Left ventricle myocardium inferior (tissue), 1 donor: ENCODE measurements at regions not wholly inside any gene's neighbourhood (a gene's known extent, or its start where the extent isn't known, plus 50 kb on each side); places are given as distances from the start of the nearest gene placed in this dataset.

Source experiments
- DNase-seq: peaks from one replicate; pipeline ENCODE4 v3.0.0-alpha.2; 2020
- H3K27ac ChIP-seq: fragments of 200-600 bp; replicated peaks from 2 replicates; pipeline ENCODE4 v1.8.0; 2021
- H3K27me3 ChIP-seq: fragments of 200-600 bp; 2 replicates; pipeline ENCODE4 v1.8.0; 2021; ENCODE audit warnings: low read depth
- H3K36me3 ChIP-seq: fragments of 200-600 bp; 2 replicates; pipeline ENCODE4 v1.8.0; 2021
- H3K4me1 ChIP-seq: fragments of 200-600 bp; 2 replicates; pipeline ENCODE4 v1.8.0; 2021
- H3K4me3 ChIP-seq: fragments of 200-600 bp; 2 replicates; pipeline ENCODE4 v1.8.0; 2021; ENCODE audit warnings: mild to moderate bottlenecking, moderate library complexity
- H3K9me3 ChIP-seq: fragments of 200-600 bp; replicated peaks from 2 replicates; pipeline ENCODE4 v1.8.0; 2021
- intact Hi-C: fragments of 100-400 bp; cut with micrococcal nuclease; formaldehyde crosslinking; loops from one replicate; pipeline ENCODE4 v1.11.0; 2022
- TF ChIP-seq, protein P1 (sequence below): fragments of 200-600 bp; IDR thresholded peaks from 2 replicates; pipeline ENCODE4 v1.8.0; 2021; ENCODE audit warnings: antibody characterized with exemption, mild to moderate bottlenecking, borderline replicate concordance
- donor health status: DM: no; HTN: yes; CAD: no; lungs with severe emphysema.

GRCh38 chr18:27447451-27447881 is 262.4 kb upstream of the CHST9 start:
- Histone ChIP-seq H3K36me3 (no peaks in the 10 kb centered on the region), H3K27me3 (no peaks in the 10 kb centered on the region), H3K4me1 (no peaks in the 10 kb centered on the region), H3K4me3 (no peak overlapping the region), H3K27ac (no peak overlapping the region), H3K9me3 (peaks cover 27% of the 10 kb centered on the region)
- DNase-seq: no peak
- TF ChIP-seq, protein P1, sequence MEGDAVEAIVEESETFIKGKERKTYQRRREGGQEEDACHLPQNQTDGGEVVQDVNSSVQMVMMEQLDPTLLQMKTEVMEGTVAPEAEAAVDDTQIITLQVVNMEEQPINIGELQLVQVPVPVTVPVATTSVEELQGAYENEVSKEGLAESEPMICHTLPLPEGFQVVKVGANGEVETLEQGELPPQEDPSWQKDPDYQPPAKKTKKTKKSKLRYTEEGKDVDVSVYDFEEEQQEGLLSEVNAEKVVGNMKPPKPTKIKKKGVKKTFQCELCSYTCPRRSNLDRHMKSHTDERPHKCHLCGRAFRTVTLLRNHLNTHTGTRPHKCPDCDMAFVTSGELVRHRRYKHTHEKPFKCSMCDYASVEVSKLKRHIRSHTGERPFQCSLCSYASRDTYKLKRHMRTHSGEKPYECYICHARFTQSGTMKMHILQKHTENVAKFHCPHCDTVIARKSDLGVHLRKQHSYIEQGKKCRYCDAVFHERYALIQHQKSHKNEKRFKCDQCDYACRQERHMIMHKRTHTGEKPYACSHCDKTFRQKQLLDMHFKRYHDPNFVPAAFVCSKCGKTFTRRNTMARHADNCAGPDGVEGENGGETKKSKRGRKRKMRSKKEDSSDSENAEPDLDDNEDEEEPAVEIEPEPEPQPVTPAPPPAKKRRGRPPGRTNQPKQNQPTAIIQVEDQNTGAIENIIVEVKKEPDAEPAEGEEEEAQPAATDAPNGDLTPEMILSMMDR: no peak
- intact Hi-C loops: no loop called here

DNA sequence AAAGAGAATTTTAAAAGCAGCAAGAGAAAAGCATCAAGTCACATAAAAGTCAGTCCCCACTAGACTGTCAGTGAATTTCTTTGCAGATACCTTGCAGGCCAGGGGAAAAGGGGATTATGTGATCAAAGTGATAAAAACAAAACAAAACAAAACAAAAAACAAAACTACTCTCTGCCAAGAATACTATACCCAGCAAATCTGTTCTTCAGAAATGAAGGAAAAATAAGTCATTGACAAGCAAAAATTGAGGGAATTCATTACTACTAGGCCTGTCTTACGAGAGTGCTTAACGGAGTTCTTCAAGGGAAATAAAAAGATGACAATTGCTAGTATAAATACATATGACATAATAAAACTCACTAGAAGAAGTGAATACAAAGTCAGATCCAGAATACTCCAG is 245.5 kb upstream of the CHST9 start:
- no peaks in the 10 kb centered on the region for H3K4me1 ChIP-seq
- H3K27ac ChIP-seq: no peak overlapping the region
- intact Hi-C loops: no loop called here
- TF ChIP-seq, protein P1: no peak
- H3K36me3 ChIP-seq: no peaks in the 10 kb centered on the region
- no peak for DNase-seq
- no peak overlapping the region for H3K4me3 ChIP-seq
- peaks cover 4% of the 10 kb centered on the region for H3K27me3 ChIP-seq
- peaks cover 17% of the 10 kb centered on the region for H3K9me3 ChIP-seq

- intact Hi-C loops: no loop called here
- TF ChIP-seq, protein P1: no peak
These were observed 243.8 kb upstream of the CHST9 start for GRCh38 chr18:27428716-27429475.

DNA sequence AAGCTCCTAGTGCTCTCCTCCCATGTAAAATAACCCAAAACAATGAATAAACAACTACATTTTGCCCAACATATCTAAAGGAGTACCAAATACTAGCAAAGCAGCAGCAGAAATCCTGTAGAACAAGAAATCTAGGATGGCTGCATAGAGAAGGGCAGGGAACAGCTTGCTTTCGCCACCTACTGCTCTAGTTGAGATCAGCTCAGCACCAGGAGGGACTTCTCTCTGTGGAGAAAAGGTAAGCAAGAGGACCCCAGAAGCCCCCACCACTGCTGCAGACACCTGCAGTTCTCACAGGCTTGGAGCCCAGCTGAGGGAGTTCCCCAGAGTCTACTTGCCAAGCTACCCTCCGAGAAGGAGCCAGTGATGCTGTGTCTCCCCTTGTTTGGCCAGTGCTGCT is 243.0 kb upstream of the CHST9 start:
- TF ChIP-seq, protein P1: no peak
- Histone ChIP-seq H3K27me3 (peaks cover 4% of the 10 kb centered on the region), H3K4me3 (no peak overlapping the region), H3K4me1 (no peaks in the 10 kb centered on the region), H3K36me3 (no peaks in the 10 kb centered on the region), H3K9me3 (peaks cover 17% of the 10 kb centered on the region), H3K27ac (no peak overlapping the region)
- intact Hi-C loops: no loop called here
- DNase-seq: no peak

More at GRCh38 chr18:27428716-27429475, 243.8 kb upstream of the CHST9 start:
- Histone ChIP-seq H3K4me3 (no peak overlapping the region), H3K27ac (no peak overlapping the region), H3K36me3 (no peaks in the 10 kb centered on the region), H3K27me3 (peaks cover 4% of the 10 kb centered on the region), H3K4me1 (no peaks in the 10 kb centered on the region), H3K9me3 (peaks cover 17% of the 10 kb centered on the region)
- no peak for DNase-seq

DNA sequence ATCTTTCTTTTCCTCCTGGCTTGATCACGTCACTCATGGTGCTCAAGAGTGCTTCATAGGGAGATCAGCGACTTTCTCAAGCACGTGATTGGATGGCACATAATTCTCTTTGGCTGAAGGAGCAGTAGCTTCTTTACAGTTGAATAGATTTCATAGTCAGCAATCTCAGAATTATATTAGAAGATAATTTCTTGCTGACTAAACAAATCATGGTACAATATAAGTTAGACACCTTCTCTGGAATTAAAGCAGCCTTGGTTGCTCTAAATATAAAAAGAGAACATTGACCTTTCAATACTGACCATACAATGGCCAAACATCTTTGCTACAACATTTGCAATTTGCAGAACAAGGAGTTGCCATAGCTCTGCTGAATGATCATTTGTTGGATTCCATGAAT is 238.5 kb upstream of the CHST9 start:
- no peak for DNase-seq
- TF ChIP-seq, protein P1: no peak
- Histone ChIP-seq H3K27me3 (peaks cover 4% of the 10 kb centered on the region), H3K4me1 (no peaks in the 10 kb centered on the region), H3K27ac (no peak overlapping the region), H3K4me3 (no peak overlapping the region), H3K9me3 (no peaks in the 10 kb centered on the region), H3K36me3 (no peaks in the 10 kb centered on the region)
- intact Hi-C loops: no loop called here
